ENCODE measurements at regions not wholly inside any gene's neighbourhood (a gene's known extent, or its start where the extent isn't known, plus 50 kb on each side); places are given as distances from the start of the nearest gene placed in this dataset.

GRCh38 chr19:30774252-30774766 lies 402.1 kb downstream of the ZNF536 start:
- DNase-seq (ENCODE audit: low read depth, low spot score): no peak
- TF ChIP-seq CTCF (IDR thresholded peaks at IDR 0.05; ENCODE audit: low read depth, low read length): no peak
- in situ Hi-C loops (cut with HindIII; ENCODE audit: low sequenced_read_pairs): no loop called here

GRCh38 chr19:30762651-30763050 lies 390.5 kb downstream of the ZNF536 start:
- DNase-seq (ENCODE audit: low read depth, low spot score): no peak
- in situ Hi-C loops (cut with HindIII; ENCODE audit: low sequenced_read_pairs): no loop called here
- H3K4me3 ChIP-seq (ENCODE audit: low read depth, low read length): no peak overlapping the region
- no peak for TF ChIP-seq CTCF (IDR thresholded peaks at IDR 0.05; ENCODE audit: low read depth, low read length)

More at GRCh38 chr19:30774252-30774766, 402.1 kb downstream of the ZNF536 start:
- H3K4me3 ChIP-seq (ENCODE audit: low read depth, low read length): no peak overlapping the region

DNA sequence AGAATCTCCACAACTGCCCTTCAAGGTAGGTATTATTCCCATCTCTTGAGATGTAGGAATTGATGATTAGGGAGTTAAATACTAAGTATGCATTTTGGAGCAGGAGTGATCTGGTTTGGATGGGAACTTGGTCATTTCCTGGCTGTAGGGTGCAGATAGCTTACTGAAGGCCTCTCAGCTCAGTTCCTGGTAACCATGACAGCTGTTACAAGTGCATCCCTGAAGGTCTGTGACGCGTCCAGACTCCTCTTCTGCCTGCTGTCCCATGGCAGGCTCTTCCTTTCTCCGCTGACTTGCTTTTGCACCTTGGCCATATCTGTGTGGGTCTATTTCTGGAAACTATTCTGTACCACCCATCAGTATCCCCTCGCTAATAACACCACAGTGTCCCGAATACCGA lies 387.8 kb downstream of the ZNF536 start:
- in situ Hi-C loops (cut with HindIII; ENCODE audit: low sequenced_read_pairs): no loop called here
- H3K4me3 ChIP-seq (ENCODE audit: low read depth, low read length): no peak overlapping the region
- no peak for DNase-seq (ENCODE audit: low read depth, low spot score)
- TF ChIP-seq CTCF (IDR thresholded peaks at IDR 0.05; ENCODE audit: low read depth, low read length): no peak

DNA sequence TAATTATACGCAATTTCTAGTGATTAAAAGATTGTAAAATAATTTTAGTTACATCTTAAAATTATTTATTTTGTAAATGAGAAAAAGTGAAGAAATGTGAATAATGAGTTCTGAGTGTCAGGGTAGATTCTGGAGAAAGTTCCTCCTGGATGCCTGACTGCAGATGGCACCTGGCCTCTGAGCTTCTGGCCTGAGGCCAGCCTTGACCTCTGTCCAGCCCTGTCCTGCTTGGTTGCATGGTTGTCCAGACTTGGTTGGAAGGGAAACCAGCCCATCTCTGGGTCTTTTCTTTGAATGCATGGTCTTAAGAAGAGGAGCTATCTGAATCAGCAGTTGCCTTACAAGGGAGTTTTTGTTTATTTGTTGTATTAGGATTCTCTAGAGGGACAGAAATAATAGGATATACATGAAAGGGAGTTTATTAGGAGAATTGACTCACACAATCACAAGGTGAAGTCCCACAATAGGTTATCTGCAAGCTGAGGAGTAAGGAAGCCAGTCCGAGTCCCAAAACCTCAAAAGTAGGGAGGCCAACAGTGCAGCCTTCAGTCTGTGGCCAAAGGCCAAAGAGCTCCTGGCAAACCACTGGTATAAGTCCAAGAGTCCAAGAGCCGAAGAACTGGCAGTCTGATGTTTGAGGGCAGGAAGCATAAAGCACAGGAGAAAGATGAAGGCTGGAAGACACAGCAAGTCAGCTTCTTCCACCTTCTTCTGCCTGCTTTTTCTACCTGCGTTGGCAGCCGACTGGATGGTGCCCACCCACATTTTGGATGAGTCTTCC lies 385.8 kb downstream of the ZNF536 start:
- in situ Hi-C loops (cut with HindIII; ENCODE audit: low sequenced_read_pairs): no loop called here
- DNase-seq (ENCODE audit: low read depth, low spot score): no peak

GRCh38 chr19:30757104-30757836 lies 385.1 kb downstream of the ZNF536 start:
- in situ Hi-C loops (cut with HindIII; ENCODE audit: low sequenced_read_pairs): no loop called here
- no peak for DNase-seq (ENCODE audit: low read depth, low spot score)
- no peak for TF ChIP-seq CTCF (IDR thresholded peaks at IDR 0.05; ENCODE audit: low read depth, low read length)
- H3K4me3 ChIP-seq (ENCODE audit: low read depth, low read length): no peak overlapping the region

More for the DNA sequence above, 385.8 kb downstream of the ZNF536 start:
- TF ChIP-seq CTCF (IDR thresholded peaks at IDR 0.05; ENCODE audit: low read depth, low read length): no peak
- no peak overlapping the region for H3K4me3 ChIP-seq (ENCODE audit: low read depth, low read length)

- in situ Hi-C loops (cut with HindIII; ENCODE audit: low sequenced_read_pairs): no loop called here
- TF ChIP-seq CTCF (IDR thresholded peaks at IDR 0.05; ENCODE audit: low read depth, low read length): no peak
- no peak overlapping the region for H3K4me3 ChIP-seq (ENCODE audit: low read depth, low read length)
- no peak for DNase-seq (ENCODE audit: low read depth, low spot score)
These were observed 383.4 kb downstream of the ZNF536 start for GRCh38 chr19:30755581-30755980.

All from astrocyte of the spinal cord (primary cell).